Astrocyte of the cerebellum (primary cell): ENCODE measurements at regions not wholly inside any gene's neighbourhood (a gene's known extent, or its start where the extent isn't known, plus 50 kb on each side); places are given as distances from the start of the nearest gene placed in this dataset.

Experiments
- DNase-seq: peaks from one replicate; pipeline ENCODE4 v3.0.0-alpha.2; 2011; ENCODE audit warnings: low read depth
- H3K4me3 ChIP-seq: 2 replicates; pipeline ENCODE4 v1.5.1; 2011; ENCODE audit warnings: mild to moderate bottlenecking, low read depth, low read length, moderate library complexity
- CTCF ChIP-seq: IDR thresholded peaks from 2 replicates; pipeline ENCODE4 v1.5.1; 2012; ENCODE audit warnings: low read length, low read depth, moderate library complexity, mild to moderate bottlenecking; ENCODE audit errors: missing control alignments
- in situ Hi-C: cut with HindIII; loops from 2 replicates; pipeline ENCODE4 v1.10.0; 2017; ENCODE audit warnings: low sequenced_read_pairs

GRCh38 chr7:28882869-28883470, 75.2 kb downstream of the TRIL start:
- no peak for DNase-seq
- H3K4me3 ChIP-seq: no peak overlapping the region
- in situ Hi-C loops: no loop called here
- no peak for TF ChIP-seq CTCF

GRCh38 chr7:28879105-28879504, 79.0 kb downstream of the TRIL start:
- DNase-seq: no peak
- H3K4me3 ChIP-seq: no peak overlapping the region
- TF ChIP-seq CTCF: peak; percentile 16
- in situ Hi-C loops: no loop called here

- no peak for DNase-seq
- in situ Hi-C loops: no loop called here
- no peak for TF ChIP-seq CTCF
Measured at GRCh38 chr7:28878481-28878880, 79.6 kb downstream of the TRIL start.

More at GRCh38 chr7:28878481-28878880, 79.6 kb downstream of the TRIL start:
- no peak overlapping the region for H3K4me3 ChIP-seq
